Right ventricle myocardium inferior (tissue), 1 donor: ENCODE measurements at regions not wholly inside any gene's neighbourhood (a gene's known extent, or its start where the extent isn't known, plus 50 kb on each side); places are given as distances from the start of the nearest gene placed in this dataset.
A peak's percentile ranks its signal among the peaks of the same experiment; 100 is the strongest.
"Not testable (repeated sequence)": the region's sequence is repeated elsewhere in the genome, so short reads cannot be mapped to it uniquely, and the experiment has no call there.

Experiments used
- ATAC-seq: fragments of 200-7000 bp; cut with Tn5 transposase; one replicate; pipeline ENCODE4 v1.9.1; 2020; ENCODE audit warnings: mild to moderate bottlenecking, moderate library complexity
- DNase-seq: peaks from one replicate; pipeline ENCODE4 v3.0.0; 2021; ENCODE audit errors: missing footprints
- intact Hi-C: fragments of 100-400 bp; cut with DNase I; formaldehyde crosslinking; loops from one replicate; pipeline ENCODE4 v1.11.0; 2022
- donor health status: DM: no; HTN: yes; CAD: no; lungs with severe emphysema.

GRCh38 chr1:145553795-145554194 lies 54.0 kb upstream of the GPR89A start:
- intact Hi-C loops, ATAC-seq, DNase-seq: not testable (repeated sequence)

- no peak for ATAC-seq
- no peak for DNase-seq
- intact Hi-C loops, result no loop called here
Observed at GRCh38 chr1:145545055-145545454, 62.7 kb upstream of the GPR89A start.

- ATAC-seq, intact Hi-C loops, DNase-seq: not testable (repeated sequence)
Observed at GRCh38 chr1:145541685-145542084, 66.1 kb upstream of the GPR89A start.

- intact Hi-C loops, ATAC-seq, DNase-seq: not testable (repeated sequence)
Observed at GRCh38 chr1:145541246-145541645, 66.5 kb upstream of the GPR89A start.

GRCh38 chr1:145538118-145538882 lies 69.5 kb upstream of the GPR89A start:
- peak; percentile 94 for ATAC-seq
- intact Hi-C loops, DNase-seq: not testable (repeated sequence)

- DNase-seq, intact Hi-C loops: not testable (repeated sequence)
- ATAC-seq, result peak; percentile 33
Observed at GRCh38 chr1:145537003-145537402, 70.8 kb upstream of the GPR89A start.

- ATAC-seq, DNase-seq, intact Hi-C loops: not testable (repeated sequence)
Observed at GRCh38 chr1:145535461-145535860, 72.3 kb upstream of the GPR89A start.

GRCh38 chr1:145528068-145528564 lies 79.7 kb upstream of the GPR89A start:
- intact Hi-C loops, DNase-seq, ATAC-seq: not testable (repeated sequence)

- peak; percentile 20 for DNase-seq
- ATAC-seq, intact Hi-C loops: not testable (repeated sequence)
Observed at GRCh38 chr1:145520159-145520558, 87.6 kb upstream of the GPR89A start.

GRCh38 chr1:145519302-145519701 lies 88.5 kb upstream of the GPR89A start:
- ATAC-seq, intact Hi-C loops, DNase-seq: not testable (repeated sequence)

GRCh38 chr1:145513017-145513416 lies 87.6 kb upstream of the NBPF20 start:
- ATAC-seq, DNase-seq, intact Hi-C loops: not testable (repeated sequence)

GRCh38 chr1:145508053-145508452 lies 82.7 kb upstream of the NBPF20 start:
- DNase-seq, intact Hi-C loops: not testable (repeated sequence)
- peak; percentile 80 for ATAC-seq

- intact Hi-C loops, DNase-seq: not testable (repeated sequence)
- peak; percentile 55 for ATAC-seq
Observed at GRCh38 chr1:145505663-145506647, 80.6 kb upstream of the NBPF20 start.

GRCh38 chr1:145504834-145505413 lies 79.5 kb upstream of the NBPF20 start:
- intact Hi-C loops, DNase-seq: not testable (repeated sequence)
- peak; percentile 60 for ATAC-seq

GRCh38 chr1:145504310-145504709 lies 78.9 kb upstream of the NBPF20 start:
- DNase-seq, intact Hi-C loops, ATAC-seq: not testable (repeated sequence)

GRCh38 chr1:145500251-145500650 lies 74.8 kb upstream of the NBPF20 start:
- intact Hi-C loops, ATAC-seq, DNase-seq: not testable (repeated sequence)

GRCh38 chr1:145495077-145495871 lies 69.9 kb upstream of the NBPF20 start:
- intact Hi-C loops, ATAC-seq, DNase-seq: not testable (repeated sequence)
